ENCODE measurements at regions not wholly inside any gene's neighbourhood (a gene's known extent, or its start where the extent isn't known, plus 50 kb on each side); places are given as distances from the start of the nearest gene placed in this dataset.

- TF ChIP-seq EZH2phosphoT487 (IDR thresholded peaks at IDR 0.05; ENCODE audit: borderline replicate concordance): no peak
- no peak for TF ChIP-seq POLR2A (IDR thresholded peaks at IDR 0.05; ENCODE audit: borderline replicate concordance, extremely low read depth, insufficient read depth, insufficient read length)
- TF ChIP-seq CTCF (IDR thresholded peaks at IDR 0.05 in 2 of 3, conservative IDR thresholded peaks at IDR 0.05 in 1 of 3; ENCODE audit: borderline replicate concordance in 1 of 3, insufficient read depth in 1 of 3, low read depth in 2 of 3, low read length in 2 of 3): no peak
- TF ChIP-seq ATF3 (IDR thresholded peaks at IDR 0.05): no peak
- no peak for TF ChIP-seq EZH2 (IDR thresholded peaks at IDR 0.05)
- no peak for TF ChIP-seq REST (IDR thresholded peaks at IDR 0.05; ENCODE audit: low read depth)
- no peak for TF ChIP-seq MAX (IDR thresholded peaks at IDR 0.05)
- no peak for TF ChIP-seq CEBPB (IDR thresholded peaks at IDR 0.05; ENCODE audit: low read depth)
- no peak for TF ChIP-seq JUND (IDR thresholded peaks at IDR 0.05)
- TF ChIP-seq SIN3A (IDR thresholded peaks at IDR 0.05; ENCODE audit: low read depth): no peak
- TF ChIP-seq EGR1 (IDR thresholded peaks at IDR 0.05; ENCODE audit: low read depth): no peak
- no peak for TF ChIP-seq YY1 (IDR thresholded peaks at IDR 0.05; ENCODE audit: extremely low read depth, insufficient replicate concordance, low read depth, low read length)
Measured at GRCh38 chr3:31027191-31027761, 132.8 kb upstream of the GADL1 start.

Data from HCT116 (cell line).